CD4-positive, CD25-positive, alpha-beta regulatory T cell (primary cell): ENCODE measurements at regions not wholly inside any gene's neighbourhood (a gene's known extent, or its start where the extent isn't known, plus 50 kb on each side); places are given as distances from the start of the nearest gene placed in this dataset.

Source experiments
- ATAC-seq, 2 donors: fragments of 150-1000 bp; cut with Tn5 transposase; one replicate each; pipeline ENCODE4 v1.10.0; 2021; ENCODE audit warnings: low read depth in 2 of 2, moderate number of reproducible peaks in 2 of 2, moderate library complexity in 1 of 2
- DNase-seq, 3 donors: peaks; one replicate each; pipeline versions ENCODE4 v3.0.0 to v3.0.0-alpha.2; 2012 to 2022; ENCODE audit warnings: mixed read lengths in 1 of 3
- H3K27ac ChIP-seq: one replicate; pipeline ENCODE4 v1.7.0; 2013; ENCODE audit warnings: mild to moderate bottlenecking, low read length; ENCODE audit not compliant: insufficient read depth, poor library complexity, severe bottlenecking
- H3K27me3 ChIP-seq: one replicate; pipeline ENCODE4 v1.7.0; 2013; ENCODE audit warnings: low read length; ENCODE audit not compliant: control insufficient read depth, insufficient read depth
- H3K36me3 ChIP-seq: one replicate; pipeline ENCODE4 v1.7.0; 2013; ENCODE audit warnings: mild to moderate bottlenecking, low read length, moderate library complexity; ENCODE audit not compliant: control insufficient read depth, insufficient read depth
- H3K4me1 ChIP-seq: 2 replicates; pipeline ENCODE4 v1.7.0; 2013; ENCODE audit warnings: mild to moderate bottlenecking, low read length; ENCODE audit not compliant: insufficient read depth, control insufficient read depth, poor library complexity, severe bottlenecking
- H3K4me3 ChIP-seq: one replicate; pipeline ENCODE4 v1.7.0; 2013; ENCODE audit warnings: low read depth, mild to moderate bottlenecking, low read length, moderate library complexity
- H3K9me3 ChIP-seq, 2 experiments: 1 replicate in 1 of 2; 2 replicates in 1 of 2; pipeline ENCODE4 v1.7.0; 2013; ENCODE audit warnings: low read length in 2 of 2, mild to moderate bottlenecking in 1 of 2, moderate library complexity in 1 of 2; ENCODE audit not compliant: control insufficient read depth in 2 of 2
- H3K27ac Mint-ChIP-seq, 3 donors: one replicate each; pipeline ENCODE4 v1.8.0; 2020 to 2022; ENCODE audit warnings: mild to moderate bottlenecking in 3 of 3, mixed read lengths in 3 of 3, moderate library complexity in 2 of 3
- H3K27me3 Mint-ChIP-seq: one replicate; pipeline ENCODE4 v1.8.0; 2022; ENCODE audit warnings: mild to moderate bottlenecking, mixed read lengths
- H3K36me3 Mint-ChIP-seq: one replicate; pipeline ENCODE4 v1.8.0; 2020; ENCODE audit warnings: mixed read lengths
- H3K4me1 Mint-ChIP-seq, 4 donors: one replicate each; pipeline ENCODE4 v1.8.0; 2020 to 2022; ENCODE audit warnings: mixed read lengths in 4 of 4, mild to moderate bottlenecking in 1 of 4
- H3K4me3 Mint-ChIP-seq, 4 donors: one replicate each; pipeline ENCODE4 v1.8.0; 2020 to 2022; ENCODE audit warnings: mild to moderate bottlenecking in 4 of 4, mixed read lengths in 4 of 4, moderate library complexity in 3 of 4
- H3K9me3 Mint-ChIP-seq, 7 donors: one replicate each; pipeline ENCODE4 v1.8.0; 2020 to 2022; ENCODE audit warnings: mixed read lengths in 7 of 7, mild to moderate bottlenecking in 3 of 7, moderate library complexity in 2 of 7

DNA sequence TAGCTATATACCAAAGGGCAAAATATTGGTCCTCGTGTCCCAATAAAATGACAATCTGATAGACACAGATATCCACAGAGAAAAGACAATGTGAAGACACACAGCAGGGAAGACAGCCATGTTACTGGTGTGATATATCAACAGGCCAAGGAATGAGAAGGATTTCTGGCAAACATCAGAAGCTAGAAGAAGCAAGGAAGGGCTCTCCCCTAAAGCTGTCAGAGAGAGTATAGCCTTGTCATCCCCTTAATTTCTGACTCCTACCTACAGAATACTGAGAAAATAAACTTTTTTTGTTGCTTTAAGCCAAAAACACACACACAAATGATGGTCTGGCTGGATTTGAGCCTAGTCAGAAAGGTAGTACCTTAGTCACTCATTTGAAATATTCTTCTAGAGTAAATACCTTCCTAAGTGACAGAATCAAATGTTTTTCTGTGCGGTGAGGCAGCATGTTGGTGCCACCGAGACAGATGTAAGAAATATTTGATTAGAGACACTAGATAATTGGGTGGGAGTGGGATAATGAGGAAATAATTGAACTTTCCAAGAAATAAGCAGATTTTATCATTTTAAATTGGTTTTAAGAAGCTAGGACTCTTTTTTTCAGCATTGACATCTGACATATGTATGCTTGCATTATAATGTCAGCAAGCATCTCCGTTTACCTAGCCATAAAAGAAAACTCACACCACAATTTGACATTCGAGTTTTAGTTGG is 123.4 kb upstream of the TFAP2D start:
- no peak overlapping the region for H3K4me3 ChIP-seq
- peaks cover 4% of the 10 kb centered on the region for H3K27me3 Mint-ChIP-seq
- H3K27me3 ChIP-seq, result no peaks in the 10 kb centered on the region
- H3K36me3 ChIP-seq, result no peaks in the 10 kb centered on the region
- no peaks in the 10 kb centered on the region for H3K4me1 Mint-ChIP-seq
- no peaks in the 10 kb centered on the region for H3K36me3 Mint-ChIP-seq
- no peaks in the 10 kb centered on the region for H3K9me3 ChIP-seq
- no peaks in the 10 kb centered on the region for H3K4me1 ChIP-seq
- H3K9me3 Mint-ChIP-seq, result peaks cover 0 to 9% (median 1%) of the 10 kb centered on the region in 7 donors
- no peak overlapping the region for H3K4me3 Mint-ChIP-seq
- no peak overlapping the region for H3K27ac ChIP-seq
- no peak for ATAC-seq
- no peak overlapping the region for H3K27ac Mint-ChIP-seq
- DNase-seq, result no peak

DNA sequence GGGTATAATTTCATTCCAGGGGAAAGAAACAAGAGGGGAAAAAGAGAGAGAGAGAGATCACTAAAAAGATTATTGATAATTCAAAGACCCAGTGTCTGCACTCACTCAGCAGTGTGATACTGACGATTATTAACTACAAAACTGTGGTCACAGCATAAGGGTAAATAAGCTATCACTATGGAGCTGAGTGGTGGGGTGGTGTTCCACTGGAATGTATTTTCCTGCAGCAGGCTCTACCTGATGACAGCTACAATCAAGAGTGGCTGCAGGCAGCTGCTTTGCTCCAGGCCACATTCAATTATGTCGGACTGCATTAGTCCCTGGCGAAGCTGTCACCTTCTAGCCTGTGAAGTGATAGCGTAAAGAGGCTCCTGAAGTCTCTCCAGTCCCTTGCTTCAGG is 122.2 kb upstream of the TFAP2D start:
- H3K4me3 Mint-ChIP-seq, result no peak overlapping the region
- DNase-seq (no peak), ATAC-seq (no peak)
- no peaks in the 10 kb centered on the region for H3K36me3 Mint-ChIP-seq
- H3K27me3 ChIP-seq, result no peaks in the 10 kb centered on the region
- H3K4me1 ChIP-seq, result no peaks in the 10 kb centered on the region
- H3K27me3 Mint-ChIP-seq, result peaks cover 4% of the 10 kb centered on the region
- no peaks in the 10 kb centered on the region for H3K9me3 ChIP-seq
- no peak overlapping the region for H3K27ac ChIP-seq
- H3K4me3 ChIP-seq, result no peak overlapping the region
- H3K4me1 Mint-ChIP-seq, result no peaks in the 10 kb centered on the region
- H3K36me3 ChIP-seq, result no peaks in the 10 kb centered on the region
- H3K27ac Mint-ChIP-seq, result no peak overlapping the region
- H3K9me3 Mint-ChIP-seq, result peaks cover 0 to 9% (median 1%) of the 10 kb centered on the region in 7 donors

DNA sequence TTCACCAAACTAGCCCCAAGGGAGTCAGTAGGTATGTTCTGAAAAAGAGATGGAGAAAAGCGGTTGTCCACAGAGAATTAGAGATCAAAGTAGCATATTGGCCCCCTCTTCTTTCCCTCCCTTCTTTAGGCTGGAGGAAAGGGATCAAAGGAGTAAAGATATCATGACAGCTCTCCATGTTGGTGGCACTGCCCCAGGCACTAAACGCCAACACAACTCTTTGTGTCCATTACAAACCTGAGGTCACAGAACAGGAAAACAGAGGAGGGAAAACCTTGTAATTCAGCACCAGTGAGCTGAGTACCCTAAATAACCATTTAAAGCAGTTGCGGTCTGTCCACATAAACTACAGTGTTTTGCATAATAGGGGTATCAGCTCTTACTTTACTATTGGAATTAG is 113.0 kb upstream of the TFAP2D start:
- Mint-ChIP-seq H3K27me3 (no peaks in the 10 kb centered on the region), H3K9me3 (peaks cover 0 to 2% (median 0%) of the 10 kb centered on the region in 7 donors), H3K36me3 (no peaks in the 10 kb centered on the region), H3K4me3 (no peak overlapping the region), H3K27ac (no peak overlapping the region), H3K4me1 (no peaks in the 10 kb centered on the region)
- no peaks in the 10 kb centered on the region for H3K36me3 ChIP-seq
- H3K4me3 ChIP-seq, result no peak overlapping the region
- ATAC-seq (no peak), DNase-seq (no peak)
- no peaks in the 10 kb centered on the region for H3K27me3 ChIP-seq
- no peak overlapping the region for H3K27ac ChIP-seq
- no peaks in the 10 kb centered on the region for H3K4me1 ChIP-seq
- H3K9me3 ChIP-seq, result no peaks in the 10 kb centered on the region

DNA sequence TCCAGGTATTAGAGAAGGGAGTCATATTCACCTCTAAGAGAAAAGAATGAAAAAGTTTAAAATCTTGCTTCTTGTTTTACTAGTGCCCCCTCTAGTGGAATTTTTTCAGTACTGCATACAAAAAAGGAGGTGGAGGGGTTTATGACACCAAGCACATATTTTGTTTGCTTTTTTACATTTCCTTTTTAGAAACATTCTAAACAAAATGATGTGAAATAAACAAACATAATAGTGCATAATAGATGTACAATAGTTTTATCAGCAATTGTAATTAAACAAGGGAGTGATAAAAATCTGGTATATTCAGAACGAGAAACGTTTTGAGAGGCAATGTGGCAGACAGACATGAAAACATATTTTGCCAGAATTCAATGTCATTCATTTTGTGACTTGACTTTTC is 111.0 kb upstream of the TFAP2D start:
- Histone ChIP-seq H3K4me3 (no peak overlapping the region), H3K4me1 (no peaks in the 10 kb centered on the region), H3K27ac (no peak overlapping the region), H3K36me3 (no peaks in the 10 kb centered on the region), H3K27me3 (no peaks in the 10 kb centered on the region), H3K9me3 (no peaks in the 10 kb centered on the region)
- Mint-ChIP-seq H3K36me3 (no peaks in the 10 kb centered on the region), H3K27me3 (no peaks in the 10 kb centered on the region), H3K4me3 (no peak overlapping the region), H3K4me1 (no peaks in the 10 kb centered on the region), H3K9me3 (peaks cover 0 to 2% (median 0%) of the 10 kb centered on the region in 7 donors), H3K27ac (no peak overlapping the region)
- DNase-seq (peak in 1 of 3 donors; percentile 24), ATAC-seq (no peak)

DNA sequence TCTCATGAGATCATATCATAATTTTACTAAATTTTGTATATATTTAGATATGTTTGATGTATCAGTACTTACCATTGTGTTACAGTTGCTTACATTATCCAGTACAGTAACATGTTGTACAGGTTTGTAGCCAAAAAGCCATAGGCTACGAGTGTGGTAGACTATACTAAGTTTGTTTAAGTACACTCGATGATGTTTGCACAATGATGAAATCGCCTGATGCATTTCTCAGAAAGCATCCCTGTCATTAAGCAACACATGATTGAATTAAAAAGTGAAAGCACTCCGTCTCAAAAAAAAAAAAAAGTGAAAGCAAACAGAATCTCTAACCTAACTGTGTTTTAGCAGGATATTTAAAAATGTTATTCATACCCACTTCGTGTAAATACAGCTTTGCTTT is 104.9 kb upstream of the TFAP2D start:
- no peaks in the 10 kb centered on the region for H3K27me3 Mint-ChIP-seq
- H3K4me3 Mint-ChIP-seq, result no peak overlapping the region
- no peaks in the 10 kb centered on the region for H3K4me1 ChIP-seq
- no peaks in the 10 kb centered on the region for H3K4me1 Mint-ChIP-seq
- no peaks in the 10 kb centered on the region for H3K36me3 ChIP-seq
- ATAC-seq (no peak), DNase-seq (no peak)
- no peak overlapping the region for H3K27ac Mint-ChIP-seq
- H3K36me3 Mint-ChIP-seq, result no peaks in the 10 kb centered on the region
- H3K27me3 ChIP-seq, result no peaks in the 10 kb centered on the region
- no peak overlapping the region for H3K4me3 ChIP-seq
- H3K9me3 ChIP-seq, result no peaks in the 10 kb centered on the region
- H3K9me3 Mint-ChIP-seq, result peaks cover 0 to 7% (median 2%) of the 10 kb centered on the region in 7 donors
- no peak overlapping the region for H3K27ac ChIP-seq

DNA sequence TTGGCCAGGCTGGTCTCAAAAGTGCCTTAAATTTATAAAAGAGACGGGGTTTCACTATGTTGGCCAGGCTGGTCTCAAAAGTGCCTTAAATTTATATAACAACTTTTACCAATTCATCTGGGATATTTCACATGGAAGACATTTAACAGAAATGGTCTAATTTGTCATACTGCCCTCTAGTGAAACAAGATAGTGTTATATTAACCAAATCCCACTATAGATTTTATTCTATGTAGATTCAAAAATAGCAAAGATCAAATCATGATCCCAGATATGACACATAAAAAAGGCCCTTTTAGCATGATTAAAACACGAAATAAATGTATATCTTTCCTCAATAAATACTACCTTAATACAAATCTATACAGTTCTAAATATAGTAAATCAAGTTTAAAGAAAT is 102.8 kb upstream of the TFAP2D start:
- Mint-ChIP-seq H3K4me1 (no peaks in the 10 kb centered on the region), H3K27me3 (no peaks in the 10 kb centered on the region), H3K27ac (no peak overlapping the region), H3K9me3 (peaks cover 0 to 16% (median 2%) of the 10 kb centered on the region in 7 donors), H3K36me3 (no peaks in the 10 kb centered on the region), H3K4me3 (no peak overlapping the region)
- DNase-seq (no peak), ATAC-seq (no peak)
- Histone ChIP-seq H3K4me3 (no peak overlapping the region), H3K27me3 (no peaks in the 10 kb centered on the region), H3K27ac (no peak overlapping the region), H3K4me1 (no peaks in the 10 kb centered on the region), H3K9me3 (no peaks in the 10 kb centered on the region), H3K36me3 (no peaks in the 10 kb centered on the region)

DNA sequence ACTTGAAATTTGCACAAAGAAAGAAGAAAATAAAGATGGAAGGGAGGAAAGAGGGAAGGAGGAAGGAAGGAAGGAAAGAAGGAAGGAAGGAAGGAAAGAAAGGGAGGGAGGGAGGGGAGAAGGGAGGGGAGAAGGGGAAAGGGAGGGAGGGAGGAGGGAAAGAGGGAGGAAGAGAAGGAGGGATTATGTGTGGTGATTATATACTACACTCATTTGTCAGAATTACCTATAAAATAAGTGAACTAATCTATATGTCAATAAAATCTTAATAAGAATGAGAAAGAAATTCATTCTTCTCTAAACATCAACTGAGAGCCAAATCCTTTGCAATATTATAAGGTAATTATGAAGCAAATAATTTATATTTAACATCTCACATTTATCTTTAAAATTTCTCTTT is 77.9 kb upstream of the TFAP2D start:
- Mint-ChIP-seq H3K27ac (peak overlapping the region in 1 of 3 donors; percentile 64), H3K36me3 (no peaks in the 10 kb centered on the region), H3K4me3 (peak overlapping the region in 1 of 4 donors; percentile 2), H3K9me3 (peaks cover 0 to 11% (median 4%) of the 10 kb centered on the region in 7 donors), H3K27me3 (no peaks in the 10 kb centered on the region), H3K4me1 (no peaks in the 10 kb centered on the region)
- H3K4me3 ChIP-seq, result no peak overlapping the region
- H3K36me3 ChIP-seq, result no peaks in the 10 kb centered on the region
- no peak for DNase-seq
- H3K27ac ChIP-seq, result no peak overlapping the region
- no peaks in the 10 kb centered on the region for H3K27me3 ChIP-seq
- no peaks in the 10 kb centered on the region for H3K4me1 ChIP-seq
- ATAC-seq, result no peak
- no peaks in the 10 kb centered on the region for H3K9me3 ChIP-seq

DNA sequence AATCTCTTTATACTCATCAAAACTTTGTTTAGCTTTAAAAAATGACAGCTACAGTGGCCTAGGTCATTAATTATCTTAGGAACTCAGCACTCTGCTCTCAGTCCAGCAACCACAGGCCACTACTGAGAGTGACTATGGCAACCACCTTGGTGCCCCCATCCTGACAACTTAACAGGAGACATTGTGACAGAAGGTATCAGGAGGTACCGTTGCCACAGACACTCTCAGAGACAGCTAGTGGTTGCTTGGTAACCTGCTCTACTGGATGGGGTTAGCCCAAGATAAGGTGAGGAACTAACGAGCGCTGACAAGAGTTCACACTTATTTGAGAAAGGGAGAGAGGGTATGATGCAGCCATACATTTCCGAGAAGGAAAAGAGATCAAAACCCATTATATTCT is 76.1 kb upstream of the TFAP2D start:
- Histone ChIP-seq H3K9me3 (no peaks in the 10 kb centered on the region), H3K4me1 (no peaks in the 10 kb centered on the region), H3K27ac (no peak overlapping the region), H3K27me3 (no peaks in the 10 kb centered on the region), H3K4me3 (no peak overlapping the region), H3K36me3 (no peaks in the 10 kb centered on the region)
- Mint-ChIP-seq H3K27ac (no peak overlapping the region), H3K36me3 (no peaks in the 10 kb centered on the region), H3K4me1 (no peaks in the 10 kb centered on the region), H3K4me3 (no peak overlapping the region), H3K27me3 (no peaks in the 10 kb centered on the region), H3K9me3 (peaks cover 0 to 6% (median 4%) of the 10 kb centered on the region in 7 donors)
- ATAC-seq, result no peak
- no peak for DNase-seq
